HG03025 (cell line): ENCODE measurements at regions not wholly inside any gene's neighbourhood (a gene's known extent, or its start where the extent isn't known, plus 50 kb on each side); places are given as distances from the start of the nearest gene placed in this dataset.
"Not testable (repeated sequence)": the region's sequence is repeated elsewhere in the genome, so short reads cannot be mapped to it uniquely, and the experiment has no call there.

Experiments
- ATAC-seq: cut with Tn5 transposase; IDR thresholded peaks from one replicate; pipeline ENCODE4 v1.9.1; 2021; ENCODE audit warnings: mild to moderate bottlenecking, moderate library complexity; ENCODE audit not compliant: unreplicated experiment, low FRiP score

GRCh38 chr9:108766626-108767161, 89.1 kb downstream of the ACTL7B start:
- no peak for ATAC-seq

GRCh38 chr9:108765265-108765664, 90.5 kb downstream of the ACTL7B start:
- no peak for ATAC-seq

- ATAC-seq, result no peak
Observed at GRCh38 chr9:108762348-108763055, 93.3 kb downstream of the ACTL7B start.

- no peak for ATAC-seq
Observed at GRCh38 chr9:108761655-108762347, 94.0 kb downstream of the ACTL7B start.

GRCh38 chr9:108760841-108761240, 94.9 kb downstream of the ACTL7B start:
- no peak for ATAC-seq

GRCh38 chr9:108759835-108760234, 96.0 kb downstream of the ACTL7B start:
- no peak for ATAC-seq

- ATAC-seq, result no peak
Observed at GRCh38 chr9:108759399-108759798, 96.4 kb downstream of the ACTL7B start.

- no peak for ATAC-seq
Observed at GRCh38 chr9:108756746-108757490, 98.9 kb downstream of the ACTL7B start.

GRCh38 chr9:108755979-108756378, 99.8 kb downstream of the ACTL7B start:
- peak; percentile 74 for ATAC-seq

- no peak for ATAC-seq
Observed at GRCh38 chr9:108751369-108751768, 104.4 kb downstream of the ACTL7B start.

GRCh38 chr9:108750661-108751215, 105.0 kb downstream of the ACTL7B start:
- ATAC-seq, result no peak

GRCh38 chr9:108748776-108749175, 107.0 kb downstream of the ACTL7B start:
- no peak for ATAC-seq

- no peak for ATAC-seq
Observed at GRCh38 chr9:108746864-108747263, 108.9 kb downstream of the ACTL7B start.

- ATAC-seq, result no peak
Observed at GRCh38 chr9:108746001-108746400, 109.8 kb downstream of the ACTL7B start.

- ATAC-seq, result no peak
Observed at GRCh38 chr9:108744641-108745040, 111.1 kb downstream of the ACTL7B start.

- no peak for ATAC-seq
Observed at GRCh38 chr9:108743901-108744371, 111.8 kb downstream of the ACTL7B start.

- ATAC-seq, result no peak
Observed at GRCh38 chr9:108743416-108743815, 112.4 kb downstream of the ACTL7B start.

GRCh38 chr9:108742191-108742590, 113.6 kb downstream of the ACTL7B start:
- ATAC-seq, result no peak

GRCh38 chr9:108731292-108731691, 124.5 kb downstream of the ACTL7B start:
- ATAC-seq, result not testable (repeated sequence)

- no peak for ATAC-seq
Observed at GRCh38 chr9:108727580-108728111, 128.1 kb downstream of the ACTL7B start.
